HK-2 (cell line): ENCODE measurements at regions not wholly inside any gene's neighbourhood (a gene's known extent, or its start where the extent isn't known, plus 50 kb on each side); places are given as distances from the start of the nearest gene placed in this dataset.
"Not testable (repeated sequence)": the region's sequence is repeated elsewhere in the genome, so short reads cannot be mapped to it uniquely, and the experiment has no call there.

ENCODE experiments used
- DNase-seq: peaks from one replicate; pipeline ENCODE4 v3.0.0-alpha.2; 2018; ENCODE audit not compliant: unreplicated experiment

GRCh38 chrX:23458957-23459356 is 124.3 kb downstream of the PTCHD1 start:
- DNase-seq = not testable (repeated sequence)

GRCh38 chrX:23465105-23465791 is 130.6 kb downstream of the PTCHD1 start:
- no peak for DNase-seq

- no peak for DNase-seq
Observed at GRCh38 chrX:23465985-23466384, 131.3 kb downstream of the PTCHD1 start.

GRCh38 chrX:23478056-23478455 is 143.4 kb downstream of the PTCHD1 start:
- DNase-seq = no peak

- no peak for DNase-seq
Observed at GRCh38 chrX:23478561-23478960, 143.9 kb downstream of the PTCHD1 start.

GRCh38 chrX:23482561-23482960 is 147.9 kb downstream of the PTCHD1 start:
- no peak for DNase-seq

- DNase-seq = no peak
Observed at GRCh38 chrX:23483396-23483795, 148.7 kb downstream of the PTCHD1 start.

- peak; percentile 1 for DNase-seq
Observed at GRCh38 chrX:23493941-23494374, 159.3 kb downstream of the PTCHD1 start.

- no peak for DNase-seq
Observed at GRCh38 chrX:23494741-23495140, 160.1 kb downstream of the PTCHD1 start.

- DNase-seq = no peak
Observed at GRCh38 chrX:23497919-23498318, 163.3 kb downstream of the PTCHD1 start.

GRCh38 chrX:23501974-23502373 is 165.3 kb upstream of the PRDX4 start:
- DNase-seq = no peak

GRCh38 chrX:23503835-23504539 is 163.3 kb upstream of the PRDX4 start:
- DNase-seq = peak; percentile 80

GRCh38 chrX:23504540-23504884 is 162.8 kb upstream of the PRDX4 start:
- no peak for DNase-seq

GRCh38 chrX:23504895-23505294 is 162.4 kb upstream of the PRDX4 start:
- no peak for DNase-seq

GRCh38 chrX:23505531-23506303 is 161.6 kb upstream of the PRDX4 start:
- no peak for DNase-seq

- DNase-seq = no peak
Observed at GRCh38 chrX:23509256-23509655, 158.0 kb upstream of the PRDX4 start.

- DNase-seq = no peak
Observed at GRCh38 chrX:23511793-23512192, 155.5 kb upstream of the PRDX4 start.

GRCh38 chrX:23513121-23513520 is 154.2 kb upstream of the PRDX4 start:
- no peak for DNase-seq

- DNase-seq = no peak
Observed at GRCh38 chrX:23514082-23514481, 153.2 kb upstream of the PRDX4 start.

GRCh38 chrX:23515028-23515427 is 152.3 kb upstream of the PRDX4 start:
- DNase-seq = no peak

- DNase-seq = not testable (repeated sequence)
Observed at GRCh38 chrX:23523026-23523657, 144.2 kb upstream of the PRDX4 start.

- no peak for DNase-seq
Observed at GRCh38 chrX:23524467-23524866, 142.8 kb upstream of the PRDX4 start.
